ENCODE measurements at regions not wholly inside any gene's neighbourhood (a gene's known extent, or its start where the extent isn't known, plus 50 kb on each side); places are given as distances from the start of the nearest gene placed in this dataset.

DNA sequence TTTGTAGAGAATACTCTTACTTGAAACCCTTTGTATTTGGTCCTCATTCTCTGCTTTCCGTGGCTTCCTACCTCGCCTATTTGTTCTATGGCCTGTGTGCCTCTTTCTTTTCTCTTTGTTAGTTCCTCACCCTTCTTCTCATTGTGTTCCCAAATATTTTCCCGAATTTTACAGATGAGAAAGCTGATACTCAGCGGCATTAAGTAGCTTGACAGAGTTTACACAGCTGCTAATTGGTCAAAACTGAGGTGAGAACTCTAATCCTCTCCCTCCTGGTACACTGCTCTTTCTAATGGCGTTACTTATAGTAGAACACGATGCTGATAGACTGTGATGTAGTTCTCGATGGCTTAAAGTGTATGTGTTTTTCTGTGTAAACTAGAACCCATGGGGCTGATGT, 80.7 kb upstream of the HDAC9 start:
- Histone ChIP-seq H3K27me3 (no peaks in the 10 kb centered on the region), H3K4me1 (no peaks in the 10 kb centered on the region), H3K9me3 (no peaks in the 10 kb centered on the region), H3K36me3 (no peaks in the 10 kb centered on the region), H3K4me3 (no peak overlapping the region), H3K27ac (no peak overlapping the region)
- intact Hi-C loops (cut with DNase I), result no loop called here
- DNase-seq, result no peak
- WGBS (ENCODE audit: insufficient coverage, low coverage, low lambda C conversion rate, missing lambda C conversion rate), result 35% methylated on average over 7 of the region's 7 CpGs
- TF ChIP-seq, protein P1, sequence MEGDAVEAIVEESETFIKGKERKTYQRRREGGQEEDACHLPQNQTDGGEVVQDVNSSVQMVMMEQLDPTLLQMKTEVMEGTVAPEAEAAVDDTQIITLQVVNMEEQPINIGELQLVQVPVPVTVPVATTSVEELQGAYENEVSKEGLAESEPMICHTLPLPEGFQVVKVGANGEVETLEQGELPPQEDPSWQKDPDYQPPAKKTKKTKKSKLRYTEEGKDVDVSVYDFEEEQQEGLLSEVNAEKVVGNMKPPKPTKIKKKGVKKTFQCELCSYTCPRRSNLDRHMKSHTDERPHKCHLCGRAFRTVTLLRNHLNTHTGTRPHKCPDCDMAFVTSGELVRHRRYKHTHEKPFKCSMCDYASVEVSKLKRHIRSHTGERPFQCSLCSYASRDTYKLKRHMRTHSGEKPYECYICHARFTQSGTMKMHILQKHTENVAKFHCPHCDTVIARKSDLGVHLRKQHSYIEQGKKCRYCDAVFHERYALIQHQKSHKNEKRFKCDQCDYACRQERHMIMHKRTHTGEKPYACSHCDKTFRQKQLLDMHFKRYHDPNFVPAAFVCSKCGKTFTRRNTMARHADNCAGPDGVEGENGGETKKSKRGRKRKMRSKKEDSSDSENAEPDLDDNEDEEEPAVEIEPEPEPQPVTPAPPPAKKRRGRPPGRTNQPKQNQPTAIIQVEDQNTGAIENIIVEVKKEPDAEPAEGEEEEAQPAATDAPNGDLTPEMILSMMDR (IDR thresholded peaks at IDR 0.05), result no peak
- TF ChIP-seq POLR2A (IDR thresholded peaks at IDR 0.05), result no peak
- no peak for ATAC-seq

DNA sequence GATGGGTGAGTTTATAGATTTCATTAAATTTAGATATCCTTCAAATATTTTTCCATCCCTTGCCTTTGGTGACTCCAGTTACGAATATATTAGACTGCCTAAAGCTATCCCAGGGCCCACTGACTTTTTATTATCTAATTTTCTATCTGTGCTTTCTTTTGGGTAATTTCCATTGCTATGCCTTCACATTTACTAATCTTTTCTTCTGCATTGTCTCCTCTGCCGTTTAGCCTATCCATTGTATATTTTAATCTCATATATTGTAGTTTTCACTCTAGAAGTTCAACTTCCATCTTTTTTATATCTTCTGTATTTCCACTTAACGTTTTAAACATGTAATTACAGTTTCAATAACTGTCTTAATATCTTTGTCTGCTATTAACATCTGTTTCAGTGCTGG, 78.6 kb upstream of the HDAC9 start:
- no peaks in the 10 kb centered on the region for H3K9me3 ChIP-seq
- no peaks in the 10 kb centered on the region for H3K36me3 ChIP-seq
- whole genome bisulfite sequencing (ENCODE audit: insufficient coverage, low coverage, low lambda C conversion rate, missing lambda C conversion rate), result 43% methylated on average over 3 of the region's 3 CpGs
- no peak for TF ChIP-seq POLR2A (IDR thresholded peaks at IDR 0.05)
- TF ChIP-seq, protein P1 (IDR thresholded peaks at IDR 0.05), result no peak
- ATAC-seq, result no peak
- intact Hi-C loops (cut with DNase I), result no loop called here
- H3K27ac ChIP-seq, result no peak overlapping the region
- H3K4me3 ChIP-seq, result no peak overlapping the region
- H3K27me3 ChIP-seq, result no peaks in the 10 kb centered on the region
- DNase-seq, result no peak
- H3K4me1 ChIP-seq, result no peaks in the 10 kb centered on the region

DNA sequence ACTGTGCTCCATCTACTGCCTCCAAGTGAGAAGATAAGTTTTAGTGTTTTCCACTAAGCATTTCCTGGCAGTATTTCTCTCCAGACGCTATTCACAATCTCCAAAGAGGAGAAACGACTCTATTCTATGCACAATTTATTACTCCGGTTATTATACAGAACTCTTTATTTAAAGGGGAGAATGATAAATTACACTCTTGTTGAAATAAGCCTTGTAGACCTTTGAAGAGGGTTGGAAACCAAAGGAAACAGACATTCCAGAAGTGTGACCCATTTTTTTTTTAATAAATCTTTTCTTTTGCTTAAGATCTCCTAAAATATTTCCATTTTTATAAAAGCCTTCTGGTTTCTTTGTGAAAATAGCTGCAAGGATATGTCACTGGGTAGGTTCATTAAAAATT, 76.1 kb upstream of the HDAC9 start:
- TF ChIP-seq POLR2A (IDR thresholded peaks at IDR 0.05), result no peak
- TF ChIP-seq, protein P1 (IDR thresholded peaks at IDR 0.05), result no peak
- no peak for ATAC-seq
- H3K27me3 ChIP-seq, result no peaks in the 10 kb centered on the region
- H3K36me3 ChIP-seq, result no peaks in the 10 kb centered on the region
- DNase-seq, result no peak
- H3K4me1 ChIP-seq, result no peaks in the 10 kb centered on the region
- H3K4me3 ChIP-seq, result no peak overlapping the region
- H3K9me3 ChIP-seq, result no peaks in the 10 kb centered on the region
- intact Hi-C loops (cut with DNase I), result no loop called here
- no peak overlapping the region for H3K27ac ChIP-seq
- 63% methylated on average over 3 of the region's 3 CpGs for WGBS (ENCODE audit: insufficient coverage, low coverage, low lambda C conversion rate, missing lambda C conversion rate)

DNA sequence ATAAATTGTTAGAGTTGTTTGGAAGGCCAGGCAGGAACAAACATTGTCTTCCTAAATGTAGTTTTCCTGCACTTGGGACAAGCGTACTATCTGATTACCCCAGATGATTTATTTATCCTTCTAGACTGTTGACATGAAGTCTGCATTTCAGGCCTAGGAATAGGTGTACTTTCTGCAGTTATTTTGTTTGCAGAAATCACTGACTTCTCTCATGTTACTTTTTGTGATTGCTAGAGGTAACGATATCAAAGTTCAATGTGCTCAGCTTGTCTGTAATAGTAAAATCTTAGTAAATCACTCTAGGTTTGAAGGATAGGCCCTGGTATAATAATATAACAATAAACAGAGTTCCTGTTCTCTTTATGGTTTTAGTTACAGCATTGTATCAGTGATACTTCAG, 75.4 kb upstream of the HDAC9 start:
- Histone ChIP-seq H3K36me3 (no peaks in the 10 kb centered on the region), H3K4me3 (no peak overlapping the region), H3K27ac (no peak overlapping the region), H3K4me1 (no peaks in the 10 kb centered on the region), H3K27me3 (no peaks in the 10 kb centered on the region), H3K9me3 (no peaks in the 10 kb centered on the region)
- intact Hi-C loops (cut with DNase I), result no loop called here
- ATAC-seq, result no peak
- no peak for DNase-seq
- TF ChIP-seq, protein P1 (IDR thresholded peaks at IDR 0.05), result no peak
- TF ChIP-seq POLR2A (IDR thresholded peaks at IDR 0.05), result no peak
- WGBS (ENCODE audit: insufficient coverage, low coverage, low lambda C conversion rate, missing lambda C conversion rate), result 44% methylated on average over 2 of the region's 2 CpGs

DNA sequence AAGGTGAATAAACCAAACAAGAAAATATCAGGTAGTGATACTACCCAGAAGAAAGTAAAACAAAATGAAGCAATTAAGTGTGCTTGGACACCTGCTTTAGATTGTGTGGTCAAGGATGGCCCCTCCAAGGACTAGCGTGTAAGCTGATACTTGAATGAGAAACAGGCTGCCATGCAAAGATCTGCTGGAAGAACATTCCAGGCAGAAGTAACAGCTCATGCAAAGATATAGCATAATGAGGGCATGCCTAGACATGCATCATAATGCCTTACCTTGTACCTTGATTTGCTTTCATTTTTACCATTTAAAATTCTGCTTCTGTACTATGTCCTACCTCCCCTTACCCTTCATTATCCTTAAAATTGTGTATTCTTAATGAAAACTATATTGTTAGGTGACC, 74.8 kb upstream of the HDAC9 start:
- H3K4me3 ChIP-seq, result no peak overlapping the region
- DNase-seq (no peak), ATAC-seq (no peak)
- H3K27me3 ChIP-seq, result no peaks in the 10 kb centered on the region
- H3K9me3 ChIP-seq, result no peaks in the 10 kb centered on the region
- no peaks in the 10 kb centered on the region for H3K36me3 ChIP-seq
- no peak for TF ChIP-seq POLR2A (IDR thresholded peaks at IDR 0.05)
- TF ChIP-seq, protein P1 (IDR thresholded peaks at IDR 0.05), result no peak
- H3K27ac ChIP-seq, result no peak overlapping the region
- intact Hi-C loops (cut with DNase I), result no loop called here
- H3K4me1 ChIP-seq, result no peaks in the 10 kb centered on the region
- WGBS (ENCODE audit: insufficient coverage, low coverage, low lambda C conversion rate, missing lambda C conversion rate), result 78% methylated on average over 1 of the region's 1 CpG

All from right lobe of liver (tissue), 6 donors.